Islet precursor cell (in vitro differentiated cells): ENCODE measurements at regions not wholly inside any gene's neighbourhood (a gene's known extent, or its start where the extent isn't known, plus 50 kb on each side); places are given as distances from the start of the nearest gene placed in this dataset.

Experiments used
- DNase-seq: peaks from one replicate; pipeline ENCODE4 v3.0.0-alpha.2; 2018

DNA sequence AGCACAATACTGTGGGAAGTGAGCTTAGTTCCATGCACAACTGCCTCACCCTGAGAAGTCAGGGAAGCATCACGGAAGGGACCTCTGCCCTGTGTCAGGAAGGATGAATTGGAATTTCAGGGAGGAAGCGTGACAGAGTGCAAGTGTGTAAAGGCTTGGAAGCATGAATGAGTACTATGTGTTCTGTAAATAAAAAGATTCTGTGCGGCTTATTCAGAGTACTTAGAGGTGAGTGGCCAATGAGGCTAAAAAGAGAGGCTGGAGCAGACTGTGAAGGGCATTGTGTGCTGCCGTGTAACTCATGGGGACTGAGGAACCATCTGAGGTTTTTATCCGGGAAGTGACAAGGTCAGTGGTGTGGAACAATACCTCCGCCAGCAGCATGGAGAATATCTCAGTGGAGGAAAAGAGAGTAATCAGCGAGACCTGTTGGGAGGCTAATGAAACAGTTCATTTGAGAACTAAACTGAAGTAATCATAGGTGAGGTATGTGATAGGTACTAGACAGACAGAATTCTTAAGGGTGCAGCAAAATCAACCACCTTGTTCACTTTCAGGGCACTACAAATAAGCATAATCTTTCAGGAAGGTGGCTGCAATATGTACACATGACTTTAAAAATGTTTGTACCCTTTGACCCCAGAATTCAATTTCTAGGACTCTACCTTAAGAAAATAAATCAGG lies 64.9 kb upstream of the SPRED1 start:
- no peak for DNase-seq

- no peak for DNase-seq
Observed at GRCh38 chr15:38189671-38190295, 62.9 kb upstream of the SPRED1 start.

DNA sequence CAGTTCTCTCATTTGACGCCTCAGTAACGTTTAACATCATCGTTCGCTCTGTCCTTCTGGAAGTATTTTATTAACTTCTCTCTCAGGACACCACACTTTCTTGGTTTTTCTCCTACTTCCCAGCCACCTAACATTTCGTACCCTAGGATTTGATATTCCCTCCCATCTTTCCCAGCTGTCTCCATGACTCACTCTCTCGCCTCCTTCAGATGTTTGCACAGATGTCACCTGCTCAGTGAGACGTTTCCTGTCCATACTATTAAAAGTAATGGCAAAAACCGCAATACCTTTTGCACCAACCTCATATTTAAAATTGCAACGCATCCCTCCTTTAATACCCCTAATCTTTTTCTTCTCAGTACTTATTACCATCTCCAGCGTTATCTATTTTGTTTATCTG lies 62.1 kb upstream of the SPRED1 start:
- DNase-seq, result no peak

- no peak for DNase-seq
Observed at GRCh38 chr15:38192496-38192895, 60.1 kb upstream of the SPRED1 start.

- no peak for DNase-seq
Observed at GRCh38 chr15:38193496-38193895, 59.1 kb upstream of the SPRED1 start.

DNA sequence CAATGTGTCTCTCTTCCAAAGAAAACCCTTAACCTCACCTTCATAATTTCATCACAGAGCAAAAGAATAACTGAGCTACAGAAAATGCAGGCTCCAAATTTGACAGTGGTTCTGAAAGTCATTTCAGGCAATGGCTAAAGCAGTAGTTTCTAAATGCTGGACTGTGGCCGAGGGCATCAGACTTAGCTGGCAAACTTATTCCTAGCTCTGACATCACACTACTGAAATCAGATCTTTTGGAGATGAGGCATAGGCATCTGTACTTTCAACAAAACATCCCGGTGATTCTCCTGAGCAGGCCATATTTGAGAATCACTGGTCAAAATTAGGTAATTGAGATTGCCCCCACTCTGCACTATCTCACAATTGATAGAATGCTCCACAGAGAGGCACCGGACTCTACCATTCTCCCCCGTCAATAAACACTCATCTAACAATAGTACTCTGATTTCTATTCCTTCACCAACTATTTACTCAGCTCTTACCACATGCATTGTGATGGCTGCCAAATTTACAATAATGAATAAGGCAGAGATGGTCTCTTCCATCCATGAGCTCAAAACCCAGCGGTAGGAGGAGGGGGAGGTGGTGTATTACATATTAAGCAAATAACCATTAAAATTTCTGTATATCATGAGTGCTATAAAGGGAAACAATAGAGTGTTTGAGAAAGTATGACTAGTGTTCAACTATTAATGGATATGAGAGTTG lies 57.3 kb upstream of the SPRED1 start:
- DNase-seq, result no peak

DNA sequence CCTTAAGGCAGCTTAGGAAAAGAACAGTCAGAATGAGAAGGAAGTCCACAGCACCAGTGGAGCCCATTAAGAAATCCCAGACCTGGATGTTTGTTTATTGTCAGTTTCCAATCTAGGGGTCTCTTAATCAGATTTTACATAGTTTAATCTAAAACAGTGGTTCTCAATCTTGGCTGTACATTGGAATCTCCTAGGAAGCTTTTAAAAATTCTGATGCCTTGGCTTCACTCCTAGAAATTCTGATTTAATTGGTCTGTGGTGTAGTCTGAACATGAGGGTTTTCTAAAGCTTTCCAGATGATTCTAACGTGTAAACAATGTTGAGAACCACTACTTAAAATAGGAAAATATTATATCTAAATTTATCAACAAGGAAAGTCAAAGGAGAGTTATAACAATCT lies 56.6 kb upstream of the SPRED1 start:
- DNase-seq, result no peak

DNA sequence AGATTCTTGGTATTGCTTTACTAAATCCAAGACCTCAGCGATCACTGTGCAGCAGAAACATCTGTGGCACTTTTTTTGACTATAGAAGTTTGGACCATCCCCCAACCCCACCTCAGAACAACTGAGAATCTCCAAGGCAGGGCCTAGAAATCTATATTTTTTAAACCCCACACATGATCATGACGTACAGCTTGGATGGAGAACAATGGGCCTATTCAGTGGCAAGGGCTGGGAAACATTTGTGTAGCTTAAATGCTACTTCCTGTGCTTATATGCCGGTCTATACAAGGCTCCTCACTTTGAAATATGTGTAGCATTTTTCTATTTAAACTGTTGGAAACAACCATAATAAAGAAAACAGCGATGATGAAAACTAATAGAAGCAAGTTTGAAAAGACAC lies 55.1 kb upstream of the SPRED1 start:
- no peak for DNase-seq

GRCh38 chr15:38201714-38202113 lies 50.9 kb upstream of the SPRED1 start:
- DNase-seq, result no peak

DNA sequence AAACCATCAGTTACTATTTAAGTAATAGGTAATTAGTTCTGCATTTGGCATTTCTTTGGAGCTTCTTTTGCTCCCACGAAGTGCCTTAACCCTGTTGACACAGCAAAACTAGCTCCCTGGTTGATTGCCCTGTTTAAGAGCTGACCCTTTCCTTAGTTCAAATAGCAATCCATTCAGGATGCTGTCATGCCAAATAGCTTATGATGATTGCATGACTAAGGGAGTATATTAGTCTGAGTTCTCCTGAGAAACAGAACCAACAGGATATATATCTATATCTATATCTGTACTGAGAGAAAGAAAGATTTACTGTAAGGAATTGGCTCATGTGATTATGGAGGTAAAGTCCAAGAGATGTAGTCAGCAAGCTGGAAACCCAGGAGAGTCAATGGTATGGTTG lies 50.3 kb upstream of the SPRED1 start:
- no peak for DNase-seq
